ENCODE measurements at regions not wholly inside any gene's neighbourhood (a gene's known extent, or its start where the extent isn't known, plus 50 kb on each side); places are given as distances from the start of the nearest gene placed in this dataset.

DNA sequence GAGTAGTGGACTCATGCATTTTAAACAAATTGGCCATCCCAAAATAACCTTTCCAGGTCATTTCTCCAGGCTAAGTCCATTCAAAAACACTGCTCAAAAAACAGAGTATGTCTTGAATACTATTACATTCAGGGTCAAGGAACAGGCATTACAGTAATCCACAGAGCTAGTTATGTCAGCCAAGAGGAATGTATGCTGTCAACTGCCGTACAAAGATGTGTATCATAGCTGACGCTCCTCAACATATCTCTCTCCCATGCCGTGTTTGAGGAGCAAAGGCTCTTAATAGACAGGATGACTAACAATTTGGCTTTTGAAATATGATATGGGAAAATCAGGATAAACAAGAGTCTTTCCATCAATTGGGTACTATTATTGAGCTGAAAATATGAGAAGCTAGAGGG lies 68.8 kb upstream of the KCTD1 start:
- ChIA-PET CTCF (no interaction called here), POLR2A (ENCODE audit: low non-redundant PET) (interaction anchor here (0.5 kb wide), 1 partner anchor 71 kb away, joined by 5 read pairs; no protein-coding TSS in a partner anchor)
- TF ChIP-seq CTCF (conservative IDR thresholded peaks at IDR 0.05; ENCODE audit: low read depth), result no peak
- peak; percentile 83 for DNase-seq (ENCODE audit: low spot score)
- H3K27ac ChIP-seq, result no peak overlapping the region

- ChIA-PET POLR2A (ENCODE audit: low non-redundant PET) (no interaction called here), CTCF (no interaction called here)
- no peak overlapping the region for H3K27ac ChIP-seq
- DNase-seq (ENCODE audit: low spot score), result no peak
- TF ChIP-seq CTCF (conservative IDR thresholded peaks at IDR 0.05; ENCODE audit: low read depth), result no peak
Measured at GRCh38 chr18:26614374-26614773, 66.0 kb upstream of the KCTD1 start.
